ENCODE measurements at regions not wholly inside any gene's neighbourhood (a gene's known extent, or its start where the extent isn't known, plus 50 kb on each side); places are given as distances from the start of the nearest gene placed in this dataset.
A peak's percentile ranks its signal among the peaks of the same experiment; 100 is the strongest.

DNA sequence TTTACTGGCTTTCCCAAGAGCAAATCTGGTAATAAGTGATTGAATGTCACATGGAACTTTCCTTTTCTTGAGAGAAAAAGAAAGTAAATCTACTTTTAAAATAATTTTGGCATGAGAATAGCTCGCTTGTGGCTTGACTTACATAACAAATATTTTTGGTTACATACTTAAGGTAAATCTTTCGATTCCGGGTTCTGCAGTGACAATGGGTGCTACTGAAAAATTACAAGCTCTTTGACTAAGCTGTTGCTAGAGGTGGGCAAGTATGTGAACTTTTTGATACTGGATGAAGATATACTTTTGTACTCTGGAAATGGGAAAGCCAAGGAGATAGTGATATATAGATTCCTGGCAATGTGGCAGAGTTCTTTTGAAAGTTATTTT, 51.9 kb upstream of the OTOL1 start:
- Histone ChIP-seq H3K9me3 (ENCODE audit: low read length) (no peaks in the 10 kb centered on the region), H3K4me3 (ENCODE audit: low read length) (no peak overlapping the region), H3K27ac (ENCODE audit: low read depth, low read length) (no peak overlapping the region), H3K4me1 (ENCODE audit: insufficient read depth, low read length) (no peaks in the 10 kb centered on the region), H3K27me3 (ENCODE audit: insufficient read depth, low read length, poor library complexity, severe bottlenecking) (peaks cover 3% of the 10 kb centered on the region), H3K36me3 (ENCODE audit: insufficient read depth, low read length) (no peaks in the 10 kb centered on the region)
- H3K27me3 Mint-ChIP-seq: peaks cover 11 to 16% of the 10 kb centered on the region in 2 donors
- H3K4me3 Mint-ChIP-seq: no peak overlapping the region
- POLR2A ChIA-PET: no interaction called here
- no peaks in the 10 kb centered on the region for H3K36me3 Mint-ChIP-seq
- H3K27ac Mint-ChIP-seq: no peak overlapping the region
- CTCF ChIA-PET: no interaction called here
- no peak for DNase-seq
- H3K9me3 Mint-ChIP-seq: peaks cover 0 to 5% (median 4%) of the 10 kb centered on the region in 5 donors
- H3K4me1 Mint-ChIP-seq: no peaks in the 10 kb centered on the region

DNA sequence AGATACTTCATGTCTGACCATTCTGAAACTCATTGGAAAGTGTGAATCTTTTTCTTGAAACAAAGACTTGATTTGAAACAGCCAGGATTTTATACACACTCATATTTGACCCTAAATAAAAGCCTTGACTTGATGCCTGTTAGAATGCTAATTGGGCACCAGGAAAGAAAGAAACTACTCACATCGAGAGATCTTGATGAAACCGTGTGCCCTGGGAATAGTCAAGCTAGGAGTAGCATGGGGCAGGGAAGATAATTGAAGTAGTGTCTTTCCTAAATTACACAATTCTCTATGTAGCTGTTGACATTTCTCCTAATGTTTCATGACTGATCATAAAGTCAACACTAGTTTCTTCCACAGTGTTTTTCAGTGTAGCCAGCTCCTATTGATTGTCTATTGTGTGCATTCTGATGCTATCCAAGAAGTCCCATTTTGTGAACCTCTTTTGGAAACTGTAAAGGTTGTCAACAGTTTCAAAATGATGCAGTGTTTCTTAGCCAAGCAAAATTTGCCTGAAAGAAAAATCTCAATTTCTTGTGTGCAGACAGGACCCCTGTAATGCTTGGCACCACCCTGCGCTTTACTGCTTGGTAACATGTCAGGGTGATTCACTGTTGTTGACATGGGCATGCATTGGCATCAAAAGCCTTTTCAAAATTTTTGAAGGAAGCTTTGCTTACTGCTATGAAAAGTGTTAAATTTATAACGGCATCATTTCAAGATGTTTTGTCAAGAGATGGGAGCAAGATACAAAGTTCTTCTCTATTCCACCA, 52.5 kb upstream of the OTOL1 start:
- no peak for DNase-seq
- Histone ChIP-seq H3K4me1 (ENCODE audit: insufficient read depth, low read length) (no peaks in the 10 kb centered on the region), H3K4me3 (ENCODE audit: low read length) (no peak overlapping the region), H3K36me3 (ENCODE audit: insufficient read depth, low read length) (no peaks in the 10 kb centered on the region), H3K27ac (ENCODE audit: low read depth, low read length) (no peak overlapping the region), H3K27me3 (ENCODE audit: insufficient read depth, low read length, poor library complexity, severe bottlenecking) (peaks cover 3% of the 10 kb centered on the region), H3K9me3 (ENCODE audit: low read length) (no peaks in the 10 kb centered on the region)
- H3K9me3 Mint-ChIP-seq: peaks cover 0 to 5% (median 4%) of the 10 kb centered on the region in 5 donors
- H3K4me3 Mint-ChIP-seq: no peak overlapping the region
- H3K4me1 Mint-ChIP-seq: no peaks in the 10 kb centered on the region
- POLR2A ChIA-PET: no interaction called here
- no peaks in the 10 kb centered on the region for H3K36me3 Mint-ChIP-seq
- CTCF ChIA-PET: no interaction called here
- no peak overlapping the region for H3K27ac Mint-ChIP-seq
- peaks cover 11 to 16% of the 10 kb centered on the region in 2 donors for H3K27me3 Mint-ChIP-seq

DNA sequence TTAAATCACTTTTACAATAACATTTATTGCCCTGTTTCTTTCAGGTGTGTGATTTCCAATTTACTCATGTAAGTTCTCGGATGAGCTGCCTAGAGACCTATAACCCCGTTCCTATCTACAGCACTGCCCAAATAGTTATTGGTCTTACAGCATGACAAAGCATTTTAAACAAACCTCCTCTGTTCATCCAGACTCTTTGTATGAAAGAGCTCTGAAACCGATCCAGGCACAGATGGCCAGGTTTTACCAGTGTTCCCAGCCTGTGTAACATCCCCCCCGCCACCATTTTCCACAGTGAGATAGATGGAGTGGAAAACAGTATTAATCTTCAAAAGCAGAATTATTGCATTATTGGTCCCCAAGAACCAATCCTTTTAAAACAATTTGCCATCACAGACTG, 59.0 kb upstream of the SPTSSB start:
- Histone ChIP-seq H3K36me3 (ENCODE audit: insufficient read depth, low read length) (no peaks in the 10 kb centered on the region), H3K27ac (ENCODE audit: low read depth, low read length) (no peak overlapping the region), H3K27me3 (ENCODE audit: insufficient read depth, low read length, poor library complexity, severe bottlenecking) (no peaks in the 10 kb centered on the region), H3K4me3 (ENCODE audit: low read length) (no peak overlapping the region), H3K9me3 (ENCODE audit: low read length) (no peaks in the 10 kb centered on the region), H3K4me1 (ENCODE audit: insufficient read depth, low read length) (no peaks in the 10 kb centered on the region)
- Mint-ChIP-seq H3K36me3 (no peaks in the 10 kb centered on the region), H3K27me3 (peaks cover 9 to 35% of the 10 kb centered on the region in 2 donors), H3K4me3 (no peak overlapping the region), H3K9me3 (no peaks in the 10 kb centered on the region), H3K4me1 (peaks cover 0 to 10% (median 4%) of the 10 kb centered on the region in 3 donors), H3K27ac (no peak overlapping the region)
- ChIA-PET CTCF (no interaction called here), POLR2A (no interaction called here)
- no peak for DNase-seq

DNA sequence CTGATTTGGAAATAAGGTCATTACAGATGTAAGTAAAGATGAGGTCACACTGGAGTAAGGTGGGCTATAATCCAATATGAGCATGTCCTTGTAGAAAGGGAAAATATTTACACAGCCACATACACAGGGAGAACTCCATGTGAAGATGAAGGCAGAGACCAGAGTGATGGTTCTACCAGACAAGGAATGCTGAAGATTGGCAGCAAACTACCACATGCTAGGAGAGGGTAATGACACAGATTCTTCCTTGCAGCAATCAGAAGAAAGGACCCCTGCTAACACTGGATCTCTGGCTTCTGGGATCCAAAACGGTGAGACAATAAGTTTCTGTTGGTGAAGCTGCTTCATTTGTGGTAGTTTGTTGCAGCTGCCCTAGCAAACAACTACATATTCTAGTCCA, 56.0 kb upstream of the SPTSSB start:
- Histone ChIP-seq H3K27ac (ENCODE audit: low read depth, low read length) (no peak overlapping the region), H3K4me1 (ENCODE audit: insufficient read depth, low read length) (no peaks in the 10 kb centered on the region), H3K27me3 (ENCODE audit: insufficient read depth, low read length, poor library complexity, severe bottlenecking) (no peaks in the 10 kb centered on the region), H3K4me3 (ENCODE audit: low read length) (no peak overlapping the region), H3K9me3 (ENCODE audit: low read length) (no peaks in the 10 kb centered on the region), H3K36me3 (ENCODE audit: insufficient read depth, low read length) (no peaks in the 10 kb centered on the region)
- Mint-ChIP-seq H3K9me3 (no peaks in the 10 kb centered on the region), H3K27me3 (peaks cover 4 to 12% of the 10 kb centered on the region in 2 donors), H3K36me3 (no peaks in the 10 kb centered on the region), H3K27ac (no peak overlapping the region), H3K4me1 (peaks cover 0 to 10% (median 4%) of the 10 kb centered on the region in 3 donors), H3K4me3 (no peak overlapping the region)
- ChIA-PET CTCF (interaction anchor here (1.1 kb wide), 1 partner anchor 329 kb away, joined by 3 read pairs; no protein-coding TSS in a partner anchor), POLR2A (no interaction called here)
- DNase-seq: no peak

DNA sequence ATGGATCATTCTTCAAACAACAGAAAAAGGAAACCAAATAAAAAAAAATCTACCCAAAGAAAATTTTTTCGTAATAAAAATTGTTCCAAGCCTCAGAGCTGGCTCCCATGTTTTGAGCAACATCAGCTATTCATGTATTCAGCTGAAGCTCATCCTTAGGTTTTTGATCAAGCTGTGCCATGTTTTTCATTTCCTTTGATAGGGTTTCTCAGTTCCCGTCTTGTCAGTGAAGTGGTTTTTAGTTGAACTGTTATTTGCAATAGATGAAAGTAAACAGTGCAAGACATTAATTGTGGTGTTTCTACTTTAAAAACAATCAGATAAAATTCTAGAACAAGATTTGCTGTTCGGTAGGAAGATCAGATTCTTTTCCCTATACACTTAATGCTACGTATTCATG, 55.4 kb upstream of the SPTSSB start:
- no peak for DNase-seq
- no peaks in the 10 kb centered on the region for H3K9me3 Mint-ChIP-seq
- Histone ChIP-seq H3K9me3 (ENCODE audit: low read length) (no peaks in the 10 kb centered on the region), H3K27me3 (ENCODE audit: insufficient read depth, low read length, poor library complexity, severe bottlenecking) (no peaks in the 10 kb centered on the region), H3K4me3 (ENCODE audit: low read length) (no peak overlapping the region), H3K27ac (ENCODE audit: low read depth, low read length) (no peak overlapping the region), H3K36me3 (ENCODE audit: insufficient read depth, low read length) (no peaks in the 10 kb centered on the region), H3K4me1 (ENCODE audit: insufficient read depth, low read length) (no peaks in the 10 kb centered on the region)
- no peak overlapping the region for H3K27ac Mint-ChIP-seq
- CTCF ChIA-PET: interaction anchor here (1.1 kb wide), 1 partner anchor 329 kb away, joined by 3 read pairs; no protein-coding TSS in a partner anchor
- POLR2A ChIA-PET: no interaction called here
- peaks cover 3 to 6% of the 10 kb centered on the region in 2 donors for H3K27me3 Mint-ChIP-seq
- H3K36me3 Mint-ChIP-seq: no peaks in the 10 kb centered on the region
- H3K4me1 Mint-ChIP-seq: peaks cover 0 to 10% (median 4%) of the 10 kb centered on the region in 3 donors
- H3K4me3 Mint-ChIP-seq: no peak overlapping the region

DNA sequence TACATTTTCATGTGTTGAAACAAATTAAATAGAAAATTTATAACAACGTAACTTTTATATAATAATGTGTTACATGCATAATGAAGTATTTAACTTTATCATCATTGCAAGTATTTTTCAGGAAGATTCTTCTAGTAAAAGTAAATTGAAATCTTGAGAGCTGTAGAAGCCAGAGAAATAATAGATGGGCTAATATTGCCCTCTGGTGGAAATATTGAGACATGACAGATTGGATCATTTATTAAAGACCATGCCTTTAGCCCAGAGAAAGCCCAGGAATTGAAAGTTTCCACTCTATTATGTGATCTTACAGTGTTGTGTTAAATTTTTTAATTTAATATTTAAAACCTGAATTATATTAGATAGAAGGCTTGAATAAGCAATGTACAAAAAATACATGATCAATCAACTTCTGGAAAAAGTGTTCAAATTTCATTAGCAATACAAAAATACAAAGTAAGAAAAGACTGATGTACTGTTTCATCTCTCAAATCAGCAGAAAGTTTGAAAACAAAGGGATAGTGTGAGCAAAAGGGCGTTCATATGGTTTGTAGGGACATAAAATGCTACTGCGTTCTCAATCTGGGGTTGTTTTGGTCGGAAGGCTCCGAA, 52.7 kb upstream of the SPTSSB start:
- H3K27ac Mint-ChIP-seq: no peak overlapping the region
- Histone ChIP-seq H3K36me3 (ENCODE audit: insufficient read depth, low read length) (no peaks in the 10 kb centered on the region), H3K9me3 (ENCODE audit: low read length) (no peaks in the 10 kb centered on the region), H3K27me3 (ENCODE audit: insufficient read depth, low read length, poor library complexity, severe bottlenecking) (no peaks in the 10 kb centered on the region), H3K4me1 (ENCODE audit: insufficient read depth, low read length) (no peaks in the 10 kb centered on the region), H3K4me3 (ENCODE audit: low read length) (no peak overlapping the region), H3K27ac (ENCODE audit: low read depth, low read length) (no peak overlapping the region)
- POLR2A ChIA-PET: no interaction called here
- CTCF ChIA-PET: interaction anchor here (1.0 to 2.0 kb wide), 3 partner anchors 14 to 481 kb away, joined by 3 to 6 read pairs (median 3); no protein-coding TSS in a partner anchor
- no peaks in the 10 kb centered on the region for H3K9me3 Mint-ChIP-seq
- peaks cover 0 to 4% of the 10 kb centered on the region in 2 donors for H3K27me3 Mint-ChIP-seq
- peaks cover 0 to 10% (median 4%) of the 10 kb centered on the region in 3 donors for H3K4me1 Mint-ChIP-seq
- no peaks in the 10 kb centered on the region for H3K36me3 Mint-ChIP-seq
- peak in 2 of 5 donors; percentile 7 to 36 for DNase-seq
- H3K4me3 Mint-ChIP-seq: no peak overlapping the region

DNA sequence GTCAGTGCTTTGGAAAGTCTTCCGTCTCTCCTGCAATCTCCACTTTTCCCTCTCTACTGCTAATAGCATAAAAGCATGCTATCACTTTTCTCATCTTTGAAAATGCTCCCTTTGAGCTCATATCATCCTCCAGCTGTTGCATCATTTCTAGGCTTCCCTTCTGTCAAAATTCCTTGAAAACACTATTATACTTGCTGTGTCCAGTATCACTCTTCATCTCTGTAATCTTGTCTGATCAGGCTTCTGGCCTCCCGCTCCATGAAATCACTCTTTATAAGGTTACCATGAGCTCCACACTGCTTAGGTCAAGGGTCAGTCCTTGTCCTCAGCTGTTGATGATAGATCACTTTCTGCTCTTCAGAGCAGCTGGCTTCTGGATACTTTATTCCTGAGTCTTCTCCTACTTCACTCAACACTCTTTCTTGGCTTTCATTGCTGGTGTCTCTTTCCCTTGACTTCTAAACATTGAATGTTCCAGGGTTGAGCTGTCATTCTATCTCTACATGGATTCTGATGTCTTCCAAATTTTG, 50.9 kb upstream of the SPTSSB start:
- CTCF ChIA-PET: interaction anchor here (0.7 to 2.0 kb wide), 8 partner anchors 13 to 714 kb away, joined by 3 to 11 read pairs (median 4); no protein-coding TSS in a partner anchor
- peaks cover 0 to 7% (median 4%) of the 10 kb centered on the region in 3 donors for H3K4me1 Mint-ChIP-seq
- Histone ChIP-seq H3K4me1 (ENCODE audit: insufficient read depth, low read length) (no peaks in the 10 kb centered on the region), H3K4me3 (ENCODE audit: low read length) (no peak overlapping the region), H3K27ac (ENCODE audit: low read depth, low read length) (no peak overlapping the region), H3K36me3 (ENCODE audit: insufficient read depth, low read length) (no peaks in the 10 kb centered on the region), H3K27me3 (ENCODE audit: insufficient read depth, low read length, poor library complexity, severe bottlenecking) (no peaks in the 10 kb centered on the region), H3K9me3 (ENCODE audit: low read length) (no peaks in the 10 kb centered on the region)
- no peak for DNase-seq
- peaks cover 0 to 4% of the 10 kb centered on the region in 2 donors for H3K27me3 Mint-ChIP-seq
- H3K4me3 Mint-ChIP-seq: no peak overlapping the region
- no peaks in the 10 kb centered on the region for H3K9me3 Mint-ChIP-seq
- no peaks in the 10 kb centered on the region for H3K36me3 Mint-ChIP-seq
- no peak overlapping the region for H3K27ac Mint-ChIP-seq
- POLR2A ChIA-PET: interaction anchor here (0.7 kb wide), 1 partner anchor 110 kb away, joined by 12 read pairs; no protein-coding TSS in a partner anchor

Data from CD8-positive, alpha-beta memory T cell (primary cell).